GM19372 (cell line): ENCODE measurements at regions not wholly inside any gene's neighbourhood (a gene's known extent, or its start where the extent isn't known, plus 50 kb on each side); places are given as distances from the start of the nearest gene placed in this dataset.
"Not testable (repeated sequence)": the region's sequence is repeated elsewhere in the genome, so short reads cannot be mapped to it uniquely, and the experiment has no call there.

Source experiments
- ATAC-seq: cut with Tn5 transposase; IDR thresholded peaks from one replicate; pipeline ENCODE4 v1.9.1; 2021; ENCODE audit warnings: mild to moderate bottlenecking, low read depth, moderate library complexity; ENCODE audit not compliant: unreplicated experiment

DNA sequence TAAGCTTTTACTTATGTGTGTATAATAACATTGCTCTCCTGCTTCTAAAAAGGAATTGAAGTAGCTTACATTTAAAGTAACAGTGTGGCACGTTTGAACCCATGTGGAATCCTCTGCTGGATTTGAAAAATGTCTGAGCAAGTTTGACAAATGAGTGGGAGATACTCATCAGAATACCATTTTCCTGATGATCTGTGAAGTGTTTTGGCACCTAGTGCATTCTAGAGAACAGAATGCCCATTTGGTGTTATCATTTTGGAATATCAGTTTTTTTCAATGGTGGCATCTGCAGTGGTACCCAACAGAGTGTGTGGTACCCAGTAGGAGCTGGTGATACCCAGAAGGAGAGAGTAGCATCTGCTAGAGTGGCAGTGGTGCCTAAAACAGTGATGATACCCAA is 471.1 kb downstream of the PLK2 start:
- no peak for ATAC-seq

- ATAC-seq: no peak
These were observed 472.3 kb downstream of the PLK2 start for GRCh38 chr5:57987552-57987951.

GRCh38 chr5:57986761-57987341 is 473.0 kb downstream of the PLK2 start:
- no peak for ATAC-seq

GRCh38 chr5:57983426-57983825 is 476.5 kb downstream of the PLK2 start:
- ATAC-seq: no peak

- no peak for ATAC-seq
These were observed 480.2 kb downstream of the PLK2 start for GRCh38 chr5:57979671-57980070.

- no peak for ATAC-seq
These were observed 483.4 kb downstream of the PLK2 start for GRCh38 chr5:57976506-57976905.

- ATAC-seq: not testable (repeated sequence)
These were observed 487.8 kb downstream of the PLK2 start for GRCh38 chr5:57972099-57972498.

- no peak for ATAC-seq
These were observed 478.0 kb upstream of the ACTBL2 start for GRCh38 chr5:57960569-57960968.

DNA sequence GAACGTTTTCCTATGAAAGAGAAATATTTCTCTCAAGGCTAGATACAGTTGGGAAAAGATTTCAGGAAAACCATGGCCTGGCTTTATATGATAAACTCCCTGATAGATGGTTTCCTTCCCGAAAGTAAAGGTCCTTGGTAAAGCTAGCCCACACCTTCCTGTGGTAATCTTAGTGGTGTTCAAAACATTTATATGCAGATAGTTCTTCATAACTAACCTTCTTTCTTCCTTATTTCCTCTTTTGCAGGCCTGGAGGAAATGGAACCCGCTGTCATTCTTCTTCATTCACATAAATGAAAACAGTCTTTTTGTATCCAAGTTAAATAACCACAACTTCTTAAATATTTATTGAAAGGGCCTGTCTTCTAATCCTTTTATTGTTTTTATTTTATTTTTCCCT is 474.0 kb upstream of the ACTBL2 start:
- ATAC-seq: no peak

GRCh38 chr5:57955511-57955910 is 472.9 kb upstream of the ACTBL2 start:
- ATAC-seq: no peak

DNA sequence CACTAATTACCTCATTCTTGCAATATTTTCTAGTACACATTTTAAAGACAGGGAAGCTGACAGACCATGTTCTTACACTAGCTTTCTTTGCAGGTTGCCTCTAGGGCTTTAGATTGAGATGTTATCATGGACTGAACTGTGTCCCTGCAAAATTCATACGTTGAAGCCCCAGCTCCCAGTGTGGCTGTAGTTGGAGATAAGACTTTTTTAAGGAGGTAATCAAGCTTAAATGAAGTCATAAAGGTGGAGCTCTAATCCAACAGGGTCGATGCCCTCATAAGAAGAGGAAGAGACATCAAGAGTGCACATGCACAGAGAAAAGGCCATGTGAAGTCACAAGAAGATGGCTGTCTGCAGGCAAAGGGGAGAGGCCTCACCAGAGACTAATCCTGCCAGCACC is 471.2 kb upstream of the ACTBL2 start:
- no peak for ATAC-seq

DNA sequence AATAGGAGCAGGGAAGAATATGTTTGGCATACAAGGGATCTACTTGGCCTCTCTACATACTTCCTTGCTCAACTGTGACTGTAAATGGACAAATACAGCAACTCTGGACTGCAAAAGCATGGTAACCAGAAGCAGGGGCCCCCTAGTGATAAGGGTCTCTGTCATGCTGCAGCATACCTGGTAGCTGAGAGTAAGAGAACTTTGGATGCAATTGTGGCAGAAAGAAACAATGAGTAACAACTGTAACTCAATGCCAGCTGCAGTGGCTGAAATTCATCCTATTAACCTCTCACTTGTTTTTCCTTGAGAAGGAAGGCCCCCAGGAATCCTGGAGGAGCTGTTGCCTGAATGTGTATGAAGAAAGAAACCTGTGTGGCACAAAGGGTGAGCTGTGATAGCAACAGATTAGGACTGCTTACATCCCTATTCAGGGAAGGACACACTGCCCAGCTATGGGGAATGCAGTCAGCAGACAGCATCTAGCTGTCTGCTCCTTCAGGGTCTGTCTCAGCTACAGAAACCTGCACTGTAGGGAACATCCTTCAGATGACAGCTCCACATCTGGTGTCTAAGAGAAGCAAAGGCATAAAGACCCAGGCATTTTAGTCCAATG is 468.1 kb upstream of the ACTBL2 start:
- ATAC-seq: no peak

DNA sequence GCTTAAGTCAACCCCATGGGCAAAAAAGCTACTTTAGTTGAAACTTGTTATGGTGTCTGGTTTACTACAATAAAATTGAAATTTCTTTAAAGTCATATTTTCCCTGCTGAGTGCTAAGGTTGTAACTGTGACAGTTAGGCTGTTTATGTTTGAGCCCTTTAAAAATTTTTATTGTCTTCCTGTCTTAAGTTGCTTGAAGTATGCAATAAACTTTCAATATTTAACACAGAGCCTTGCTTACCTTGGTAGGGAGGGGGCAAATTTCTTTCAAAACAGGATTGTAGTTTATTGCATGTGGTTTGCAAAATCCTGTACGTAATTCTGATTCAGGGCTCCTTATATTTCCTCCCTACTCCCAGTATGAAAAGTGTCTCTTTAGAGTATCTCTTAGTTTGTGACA is 465.5 kb upstream of the ACTBL2 start:
- no peak for ATAC-seq

- no peak for ATAC-seq
These were observed 464.6 kb upstream of the ACTBL2 start for GRCh38 chr5:57947181-57947580.

- ATAC-seq: no peak
These were observed 458.3 kb upstream of the ACTBL2 start for GRCh38 chr5:57940879-57941278.

DNA sequence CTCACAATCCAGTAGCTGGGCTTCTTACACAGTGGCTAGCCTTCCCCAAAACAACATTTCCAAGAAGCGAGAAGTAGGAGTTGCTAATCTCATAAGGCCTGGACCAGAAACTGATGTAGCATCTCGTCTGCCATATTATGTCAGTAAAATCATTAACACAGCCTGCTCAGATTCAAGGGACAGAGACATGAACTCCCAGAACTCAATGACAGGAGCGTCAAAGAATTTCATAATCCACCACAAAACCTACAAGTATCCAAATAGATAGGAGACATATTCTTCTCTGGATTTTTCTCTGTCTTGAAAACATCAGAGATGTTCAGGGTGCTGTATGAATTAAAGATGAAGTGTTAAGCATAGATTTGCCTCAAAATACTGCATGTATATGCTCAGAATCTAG is 457.6 kb upstream of the ACTBL2 start:
- ATAC-seq: no peak

DNA sequence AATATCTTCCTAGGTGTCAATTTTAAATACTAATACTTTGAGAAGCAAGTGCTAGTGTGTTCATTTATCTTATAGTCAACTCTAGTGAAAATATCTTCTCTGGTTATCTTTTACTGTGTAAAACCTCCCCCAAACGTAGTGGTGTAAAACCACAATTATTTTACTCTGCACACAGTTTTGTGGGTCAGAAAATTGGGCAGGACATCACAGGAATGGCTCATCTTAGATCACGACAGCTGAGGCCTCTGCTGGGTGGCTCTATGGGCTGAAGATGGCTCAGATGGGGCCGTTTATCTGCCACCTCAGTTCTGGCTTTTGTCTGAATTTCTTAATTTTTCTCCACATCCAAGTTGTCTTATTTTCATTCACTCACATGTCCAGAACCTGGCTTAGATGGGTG is 457.2 kb upstream of the ACTBL2 start:
- no peak for ATAC-seq

DNA sequence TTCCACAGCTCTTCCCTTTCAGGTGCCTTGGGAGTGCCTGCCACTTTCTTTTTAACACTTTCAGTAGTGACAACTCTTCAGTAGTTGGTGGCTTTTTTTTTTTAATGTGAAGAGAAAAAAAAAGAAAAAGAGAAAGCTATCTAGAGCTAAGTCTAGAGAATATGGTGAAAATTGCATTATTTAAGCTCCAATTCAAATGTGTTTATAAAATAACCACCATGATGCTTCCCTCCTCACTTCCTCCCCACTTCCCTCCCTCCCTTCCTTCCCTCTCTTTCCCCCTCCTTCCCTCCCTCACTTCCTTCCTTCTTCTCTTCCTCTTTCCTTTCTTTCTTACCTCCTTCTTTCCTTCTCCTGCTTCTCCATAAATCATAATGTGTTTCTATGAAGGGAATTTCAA is 456.7 kb upstream of the ACTBL2 start:
- no peak for ATAC-seq

- ATAC-seq: no peak
These were observed 455.6 kb upstream of the ACTBL2 start for GRCh38 chr5:57938174-57938557.

DNA sequence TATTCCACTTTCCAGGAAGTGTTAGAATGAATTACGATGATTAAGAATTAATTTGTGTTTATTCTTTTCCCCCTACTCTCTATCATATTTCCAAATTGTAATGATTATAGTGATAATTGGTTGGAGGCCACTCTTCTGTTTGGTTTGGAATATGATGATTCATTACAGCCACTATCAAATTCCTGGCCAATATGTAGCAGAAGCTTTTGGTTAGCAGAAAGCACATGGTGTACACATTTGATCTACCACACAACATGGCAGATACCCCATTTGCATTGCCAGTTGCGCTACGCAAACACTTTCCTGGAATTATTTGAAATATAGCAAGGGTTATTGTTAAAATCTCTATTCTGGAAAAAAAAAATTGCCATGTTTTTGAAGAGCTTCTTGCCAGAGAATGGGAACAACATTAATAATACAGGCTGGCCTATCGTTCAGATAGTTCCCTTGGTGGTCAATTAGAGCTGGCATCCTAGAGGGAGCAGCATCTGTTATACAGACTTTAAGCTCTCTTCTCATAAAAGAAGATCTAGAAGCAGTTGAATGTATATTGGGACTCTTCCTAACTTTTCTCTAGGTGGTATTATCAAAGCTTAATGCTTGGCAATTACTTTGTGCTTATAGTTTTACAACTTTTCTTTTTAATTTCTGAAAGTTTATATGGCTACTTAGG is 455.0 kb upstream of the ACTBL2 start:
- no peak for ATAC-seq

DNA sequence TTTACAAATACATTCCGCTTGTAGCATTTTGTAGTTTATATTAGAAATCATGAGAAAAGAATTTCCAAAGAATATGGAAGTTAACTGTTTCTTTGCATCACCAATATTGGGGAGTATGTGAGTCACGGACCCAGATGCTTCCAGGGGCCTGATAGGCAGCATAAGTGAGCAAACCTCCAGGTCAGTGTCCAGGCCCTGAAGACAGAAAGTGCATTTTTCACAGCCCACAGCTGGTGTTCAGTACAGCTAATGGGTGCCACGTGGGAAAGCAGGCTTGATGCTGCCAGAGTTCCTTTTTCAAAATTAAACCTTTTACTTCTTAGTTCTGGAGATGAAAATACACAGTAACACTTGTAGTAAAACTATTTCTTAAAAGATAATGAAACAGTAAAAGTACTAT is 454.4 kb upstream of the ACTBL2 start:
- ATAC-seq: no peak

DNA sequence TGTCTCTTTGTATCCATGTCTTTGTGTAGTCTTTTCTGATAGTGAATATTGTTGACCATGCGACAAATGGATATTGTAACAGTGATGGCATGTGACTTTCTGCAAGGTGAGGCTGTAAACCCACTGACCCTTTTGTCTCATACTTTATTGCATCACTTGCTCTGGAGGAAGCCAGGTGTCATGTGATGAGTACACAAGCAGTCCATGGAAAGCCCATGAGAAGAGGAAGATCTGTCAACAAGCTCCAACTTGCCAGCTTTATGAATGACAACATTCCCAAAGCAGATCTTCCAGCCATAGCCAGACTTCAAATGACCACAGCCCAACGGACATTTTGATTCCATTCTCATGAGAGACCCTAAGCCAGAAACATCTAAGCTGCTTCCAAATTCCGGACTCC is 450.1 kb upstream of the ACTBL2 start:
- ATAC-seq: no peak
